ENCODE measurements at regions not wholly inside any gene's neighbourhood (a gene's known extent, or its start where the extent isn't known, plus 50 kb on each side); places are given as distances from the start of the nearest gene placed in this dataset.
"Not testable (repeated sequence)": the region's sequence is repeated elsewhere in the genome, so short reads cannot be mapped to it uniquely, and the experiment has no call there.

- Histone ChIP-seq H3K4me3 (ENCODE audit: low read depth, low read length) (no peak overlapping the region), H3K4me1 (ENCODE audit: control insufficient read depth, insufficient read depth, low read length) (no peaks in the 10 kb centered on the region), H3K36me3 (ENCODE audit: control insufficient read depth, insufficient read depth, low read length) (no peaks in the 10 kb centered on the region), H3K27ac (ENCODE audit: low read depth, low read length) (no peak overlapping the region), H3K27me3 (ENCODE audit: control insufficient read depth, insufficient read depth, low read length) (no peaks in the 10 kb centered on the region), H3K9me3 (ENCODE audit: control insufficient read depth, insufficient read depth, low read length) (no peaks in the 10 kb centered on the region)
- WGBS (ENCODE audit: insufficient coverage), result no CpG with 5 or more reads among the region's 2 CpGs
- DNase-seq (ENCODE audit: low read depth in 4 of 6, low spot score in 6 of 6), result no peak
Measured at GRCh38 chrX:120726294-120726693, 96.4 kb upstream of the C1GALT1C1 start.

- H3K36me3 ChIP-seq (ENCODE audit: control insufficient read depth, insufficient read depth, low read length), result no peaks in the 10 kb centered on the region
- no peak for DNase-seq (ENCODE audit: low read depth in 4 of 6, low spot score in 6 of 6)
- no peaks in the 10 kb centered on the region for H3K4me1 ChIP-seq (ENCODE audit: control insufficient read depth, insufficient read depth, low read length)
- H3K9me3 ChIP-seq (ENCODE audit: control insufficient read depth, insufficient read depth, low read length), result no peaks in the 10 kb centered on the region
- no peak overlapping the region for H3K27ac ChIP-seq (ENCODE audit: low read depth, low read length)
- H3K4me3 ChIP-seq (ENCODE audit: low read depth, low read length), result no peak overlapping the region
- no peaks in the 10 kb centered on the region for H3K27me3 ChIP-seq (ENCODE audit: control insufficient read depth, insufficient read depth, low read length)
- 67% methylated on average over 1 of the region's 1 CpG for WGBS (ENCODE audit: insufficient coverage)
Measured at GRCh38 chrX:120725874-120726273, 96.0 kb upstream of the C1GALT1C1 start.

- no peaks in the 10 kb centered on the region for H3K4me1 ChIP-seq (ENCODE audit: control insufficient read depth, insufficient read depth, low read length)
- H3K27ac ChIP-seq (ENCODE audit: low read depth, low read length), result no peak overlapping the region
- no peaks in the 10 kb centered on the region for H3K9me3 ChIP-seq (ENCODE audit: control insufficient read depth, insufficient read depth, low read length)
- H3K4me3 ChIP-seq (ENCODE audit: low read depth, low read length), result no peak overlapping the region
- no peaks in the 10 kb centered on the region for H3K36me3 ChIP-seq (ENCODE audit: control insufficient read depth, insufficient read depth, low read length)
- DNase-seq (ENCODE audit: low read depth in 4 of 6, low spot score in 6 of 6), result no peak
- WGBS (ENCODE audit: insufficient coverage), result 20% methylated on average over 1 of the region's 2 CpGs
- H3K27me3 ChIP-seq (ENCODE audit: control insufficient read depth, insufficient read depth, low read length), result no peaks in the 10 kb centered on the region
Measured at GRCh38 chrX:120719622-120720021, 89.8 kb upstream of the C1GALT1C1 start.

DNA sequence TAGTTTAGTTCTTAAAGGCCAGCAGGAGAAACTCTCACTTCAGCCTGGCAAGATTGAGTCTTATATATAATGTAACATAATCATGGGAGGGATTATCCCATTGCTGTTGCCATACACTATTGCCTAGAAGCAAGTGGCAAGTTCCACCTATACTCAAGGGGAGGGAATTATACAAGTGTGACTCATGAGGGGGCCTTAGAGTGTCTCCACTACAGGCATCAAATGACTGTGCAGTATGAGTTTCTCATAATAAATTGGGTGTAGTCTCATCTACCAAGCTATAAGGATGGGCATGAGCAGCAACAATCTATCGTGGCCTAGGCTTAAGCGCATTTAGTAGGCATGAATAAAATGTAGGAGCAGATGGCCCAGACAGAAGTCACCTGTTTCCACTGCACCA is 89.1 kb upstream of the C1GALT1C1 start:
- H3K36me3 ChIP-seq (ENCODE audit: control insufficient read depth, insufficient read depth, low read length), result no peaks in the 10 kb centered on the region
- H3K27me3 ChIP-seq (ENCODE audit: control insufficient read depth, insufficient read depth, low read length), result no peaks in the 10 kb centered on the region
- no peak for DNase-seq (ENCODE audit: low read depth in 4 of 6, low spot score in 6 of 6)
- H3K9me3 ChIP-seq (ENCODE audit: control insufficient read depth, insufficient read depth, low read length), result no peaks in the 10 kb centered on the region
- no CpG with 5 or more reads among the region's 2 CpGs for WGBS (ENCODE audit: insufficient coverage)
- no peaks in the 10 kb centered on the region for H3K4me1 ChIP-seq (ENCODE audit: control insufficient read depth, insufficient read depth, low read length)
- H3K27ac ChIP-seq (ENCODE audit: low read depth, low read length), result no peak overlapping the region
- no peak overlapping the region for H3K4me3 ChIP-seq (ENCODE audit: low read depth, low read length)

GRCh38 chrX:120702337-120702736 is 72.5 kb upstream of the C1GALT1C1 start:
- H3K27ac ChIP-seq (ENCODE audit: low read depth, low read length); H3K27me3 ChIP-seq (ENCODE audit: control insufficient read depth, insufficient read depth, low read length); H3K4me3 ChIP-seq (ENCODE audit: low read depth, low read length); DNase-seq (ENCODE audit: low read depth in 4 of 6, low spot score in 6 of 6); H3K36me3 ChIP-seq (ENCODE audit: control insufficient read depth, insufficient read depth, low read length); H3K4me1 ChIP-seq (ENCODE audit: control insufficient read depth, insufficient read depth, low read length); H3K9me3 ChIP-seq (ENCODE audit: control insufficient read depth, insufficient read depth, low read length): not testable (repeated sequence)
- WGBS (ENCODE audit: insufficient coverage), result no CpG with 5 or more reads among the region's 2 CpGs

GRCh38 chrX:120697053-120697452 is 67.2 kb upstream of the C1GALT1C1 start:
- H3K4me1 ChIP-seq (ENCODE audit: control insufficient read depth, insufficient read depth, low read length), result no peaks in the 10 kb centered on the region
- no peaks in the 10 kb centered on the region for H3K27me3 ChIP-seq (ENCODE audit: control insufficient read depth, insufficient read depth, low read length)
- DNase-seq (ENCODE audit: low read depth in 4 of 6, low spot score in 6 of 6), result no peak
- H3K9me3 ChIP-seq (ENCODE audit: control insufficient read depth, insufficient read depth, low read length), result no peaks in the 10 kb centered on the region
- no peak overlapping the region for H3K4me3 ChIP-seq (ENCODE audit: low read depth, low read length)
- no peak overlapping the region for H3K27ac ChIP-seq (ENCODE audit: low read depth, low read length)
- no peaks in the 10 kb centered on the region for H3K36me3 ChIP-seq (ENCODE audit: control insufficient read depth, insufficient read depth, low read length)

GRCh38 chrX:120692319-120692718 is 62.5 kb upstream of the C1GALT1C1 start:
- Histone ChIP-seq H3K36me3 (ENCODE audit: control insufficient read depth, insufficient read depth, low read length) (no peaks in the 10 kb centered on the region), H3K4me3 (ENCODE audit: low read depth, low read length) (no peak overlapping the region), H3K27me3 (ENCODE audit: control insufficient read depth, insufficient read depth, low read length) (no peaks in the 10 kb centered on the region), H3K4me1 (ENCODE audit: control insufficient read depth, insufficient read depth, low read length) (no peaks in the 10 kb centered on the region), H3K9me3 (ENCODE audit: control insufficient read depth, insufficient read depth, low read length) (no peaks in the 10 kb centered on the region), H3K27ac (ENCODE audit: low read depth, low read length) (no peak overlapping the region)
- WGBS (ENCODE audit: insufficient coverage), result no CpG with 5 or more reads among the region's 2 CpGs
- DNase-seq (ENCODE audit: low read depth in 4 of 6, low spot score in 6 of 6), result no peak

GRCh38 chrX:120690941-120691340 is 61.1 kb upstream of the C1GALT1C1 start:
- 83% methylated on average over 1 of the region's 4 CpGs for WGBS (ENCODE audit: insufficient coverage)
- no peaks in the 10 kb centered on the region for H3K36me3 ChIP-seq (ENCODE audit: control insufficient read depth, insufficient read depth, low read length)
- no peaks in the 10 kb centered on the region for H3K4me1 ChIP-seq (ENCODE audit: control insufficient read depth, insufficient read depth, low read length)
- no peaks in the 10 kb centered on the region for H3K27me3 ChIP-seq (ENCODE audit: control insufficient read depth, insufficient read depth, low read length)
- H3K4me3 ChIP-seq (ENCODE audit: low read depth, low read length), result no peak overlapping the region
- H3K9me3 ChIP-seq (ENCODE audit: control insufficient read depth, insufficient read depth, low read length), result no peaks in the 10 kb centered on the region
- no peak overlapping the region for H3K27ac ChIP-seq (ENCODE audit: low read depth, low read length)
- no peak for DNase-seq (ENCODE audit: low read depth in 4 of 6, low spot score in 6 of 6)

GRCh38 chrX:120690344-120690743 is 60.5 kb upstream of the C1GALT1C1 start:
- no peaks in the 10 kb centered on the region for H3K27me3 ChIP-seq (ENCODE audit: control insufficient read depth, insufficient read depth, low read length)

GRCh38 chrX:120680090-120680489 is 50.2 kb upstream of the C1GALT1C1 start:
- no peak overlapping the region for H3K27ac ChIP-seq (ENCODE audit: low read depth, low read length)
- H3K27me3 ChIP-seq (ENCODE audit: control insufficient read depth, insufficient read depth, low read length), result peaks cover 2% of the 10 kb centered on the region
- DNase-seq (ENCODE audit: low read depth in 4 of 6, low spot score in 6 of 6), result no peak
- H3K4me1 ChIP-seq (ENCODE audit: control insufficient read depth, insufficient read depth, low read length), result no peaks in the 10 kb centered on the region
- no peaks in the 10 kb centered on the region for H3K36me3 ChIP-seq (ENCODE audit: control insufficient read depth, insufficient read depth, low read length)
- H3K9me3 ChIP-seq (ENCODE audit: control insufficient read depth, insufficient read depth, low read length), result no peaks in the 10 kb centered on the region
- H3K4me3 ChIP-seq (ENCODE audit: low read depth, low read length), result no peak overlapping the region
- 75% methylated on average over 3 of the region's 5 CpGs for WGBS (ENCODE audit: insufficient coverage)

More at GRCh38 chrX:120690344-120690743, 60.5 kb upstream of the C1GALT1C1 start:
- Histone ChIP-seq H3K4me3 (ENCODE audit: low read depth, low read length) (no peak overlapping the region), H3K27ac (ENCODE audit: low read depth, low read length) (no peak overlapping the region), H3K4me1 (ENCODE audit: control insufficient read depth, insufficient read depth, low read length) (no peaks in the 10 kb centered on the region), H3K9me3 (ENCODE audit: control insufficient read depth, insufficient read depth, low read length) (no peaks in the 10 kb centered on the region), H3K36me3 (ENCODE audit: control insufficient read depth, insufficient read depth, low read length) (no peaks in the 10 kb centered on the region)
- 73% methylated on average over 3 of the region's 3 CpGs for WGBS (ENCODE audit: insufficient coverage)
- DNase-seq (ENCODE audit: low read depth in 4 of 6, low spot score in 6 of 6), result no peak

All from spinal cord (tissue), 9 donors.